ENCODE measurements at regions not wholly inside any gene's neighbourhood (a gene's known extent, or its start where the extent isn't known, plus 50 kb on each side); places are given as distances from the start of the nearest gene placed in this dataset.

GRCh38 chr3:66854601-66855151, 143.4 kb upstream of the KBTBD8 start:
- ChIA-PET SMC1A (ENCODE audit: uncharacterized antibody, unreplicated experiment) (no interaction called here), CTCF (no interaction called here), RAD21 (ENCODE audit: unreplicated experiment) (no interaction called here), POLR2A (no interaction called here)
- FAIRE-seq: no peak
- no peak for DNase-seq (ENCODE audit: low read depth, low spot score)
- intact Hi-C loops (cut with micrococcal nuclease; ENCODE audit: unreplicated experiment) (no loop called here), in situ Hi-C loops (cut with MboI) (no loop called here)
- no peak for TF ChIP-seq NRF1 (conservative IDR thresholded peaks at IDR 0.05; ENCODE audit: low read depth, low read length)
- WGBS (ENCODE audit: insufficient coverage, insufficient replicate concordance, low lambda C conversion rate, missing lambda C conversion rate): 31% methylated on average over 4 of the region's 4 CpGs
- Histone ChIP-seq H2AFZ (ENCODE audit: control insufficient read depth, low read depth, low read length) (no peak overlapping the region), H3K79me2 (ENCODE audit: control insufficient read depth, insufficient read depth, low read length) (no peaks in the 10 kb centered on the region), H3K36me3 (ENCODE audit: control insufficient read depth in 2 of 2, insufficient read depth in 2 of 2, low read length in 1 of 2) (no peaks in the 10 kb centered on the region), H3K9ac (ENCODE audit: control insufficient read depth, insufficient read depth, low read length) (no peak overlapping the region), H3K27ac (ENCODE audit: control insufficient read depth, insufficient read depth) (no peak overlapping the region), H4K20me1 (ENCODE audit: control insufficient read depth, insufficient read depth) (no peaks in the 10 kb centered on the region), H3K4me2 (ENCODE audit: control insufficient read depth, insufficient read depth) (no peak overlapping the region), H3K9me3 (replicated peaks; ENCODE audit: control insufficient read depth, insufficient read depth, low read length) (no peaks in the 10 kb centered on the region; the same call in 2 of the 3 replicates), H3K4me3 (no peak overlapping the region), H3K27me3 (replicated peaks in 1 of 2; ENCODE audit: control insufficient read depth in 2 of 2, insufficient read depth in 2 of 2, low read length in 1 of 2) (no peaks in the 10 kb centered on the region; a peak in 1 of 4 replicates), H3K4me1 (ENCODE audit: control insufficient read depth, insufficient read depth, low read length) (no peaks in the 10 kb centered on the region)
- no TSS peak for BruUV-seq (replicated peaks)
- no peak for ATAC-seq

- peak; percentile 94 for ATAC-seq
- ChIA-PET POLR2A (no interaction called here), SMC1A (ENCODE audit: uncharacterized antibody, unreplicated experiment) (no interaction called here), CTCF (no interaction called here), RAD21 (ENCODE audit: unreplicated experiment) (no interaction called here)
- intact Hi-C loops (cut with micrococcal nuclease; ENCODE audit: unreplicated experiment) (no loop called here), in situ Hi-C loops (cut with MboI) (no loop called here)
- H3K36me3 ChIP-seq (ENCODE audit: control insufficient read depth in 2 of 2, insufficient read depth in 2 of 2, low read length in 1 of 2): no peaks in the 10 kb centered on the region
- no peak overlapping the region for H3K27ac ChIP-seq (ENCODE audit: control insufficient read depth, insufficient read depth)
- H3K79me2 ChIP-seq (ENCODE audit: control insufficient read depth, insufficient read depth, low read length): no peaks in the 10 kb centered on the region
- H3K4me1 ChIP-seq (ENCODE audit: control insufficient read depth, insufficient read depth, low read length): no peaks in the 10 kb centered on the region
- H3K27me3 ChIP-seq (replicated peaks in 1 of 2; ENCODE audit: control insufficient read depth in 2 of 2, insufficient read depth in 2 of 2, low read length in 1 of 2): no peaks in the 10 kb centered on the region; a peak in 1 of 4 replicates
- no peak overlapping the region for H3K9ac ChIP-seq (ENCODE audit: control insufficient read depth, insufficient read depth, low read length)
- TF ChIP-seq EP300 (IDR thresholded peaks at IDR 0.05; ENCODE audit: borderline replicate concordance in 1 of 2, control insufficient read depth in 1 of 2, low read depth in 2 of 2, low read length in 2 of 2) (peak in 1 of 2 experiments; percentile 23; a peak in 1 of 4 replicates), CBX5 (IDR thresholded peaks at IDR 0.05; ENCODE audit: low read depth) (no peak), ZNF592 (IDR thresholded peaks at IDR 0.05) (no peak), SPI1 (IDR thresholded peaks at IDR 0.05; ENCODE audit: borderline replicate concordance, insufficient read depth, low read depth, low read length) (peak; percentile 76; the same call in 1 of the 2 replicates), ZNF274 (IDR thresholded peaks at IDR 0.05; ENCODE audit: insufficient read depth, insufficient read length) (no peak), NFYB (IDR thresholded peaks at IDR 0.05; ENCODE audit: insufficient read depth, low read depth, low read length) (peak; percentile 84), RB1 (IDR thresholded peaks at IDR 0.05; ENCODE audit: borderline replicate concordance) (no peak), CBX3 (IDR thresholded peaks at IDR 0.05; ENCODE audit: borderline replicate concordance, low read depth) (no peak), MEF2B (IDR thresholded peaks at IDR 0.05; ENCODE audit: partially characterized antibody, poor library complexity, severe bottlenecking) (peak; percentile 50)
- BruUV-seq (replicated peaks): no TSS peak
- H3K9me3 ChIP-seq (replicated peaks; ENCODE audit: control insufficient read depth, insufficient read depth, low read length): no peaks in the 10 kb centered on the region; the same call in 2 of the 3 replicates
- no peak overlapping the region for H3K4me2 ChIP-seq (ENCODE audit: control insufficient read depth, insufficient read depth)
- no peak overlapping the region for H3K4me3 ChIP-seq
- no peak for DNase-seq (ENCODE audit: low read depth, low spot score)
- no peaks in the 10 kb centered on the region for H4K20me1 ChIP-seq (ENCODE audit: control insufficient read depth, insufficient read depth)
- H2AFZ ChIP-seq (ENCODE audit: control insufficient read depth, low read depth, low read length): no peak overlapping the region
- FAIRE-seq: no peak
- WGBS (ENCODE audit: insufficient coverage, insufficient replicate concordance, low lambda C conversion rate, missing lambda C conversion rate): 13% methylated on average over 8 of the region's 8 CpGs
These were observed 141.6 kb upstream of the KBTBD8 start for GRCh38 chr3:66856533-66856932.

Data from GM12878 (cell line).